ENCODE measurements at regions not wholly inside any gene's neighbourhood (a gene's known extent, or its start where the extent isn't known, plus 50 kb on each side); places are given as distances from the start of the nearest gene placed in this dataset.

DNA sequence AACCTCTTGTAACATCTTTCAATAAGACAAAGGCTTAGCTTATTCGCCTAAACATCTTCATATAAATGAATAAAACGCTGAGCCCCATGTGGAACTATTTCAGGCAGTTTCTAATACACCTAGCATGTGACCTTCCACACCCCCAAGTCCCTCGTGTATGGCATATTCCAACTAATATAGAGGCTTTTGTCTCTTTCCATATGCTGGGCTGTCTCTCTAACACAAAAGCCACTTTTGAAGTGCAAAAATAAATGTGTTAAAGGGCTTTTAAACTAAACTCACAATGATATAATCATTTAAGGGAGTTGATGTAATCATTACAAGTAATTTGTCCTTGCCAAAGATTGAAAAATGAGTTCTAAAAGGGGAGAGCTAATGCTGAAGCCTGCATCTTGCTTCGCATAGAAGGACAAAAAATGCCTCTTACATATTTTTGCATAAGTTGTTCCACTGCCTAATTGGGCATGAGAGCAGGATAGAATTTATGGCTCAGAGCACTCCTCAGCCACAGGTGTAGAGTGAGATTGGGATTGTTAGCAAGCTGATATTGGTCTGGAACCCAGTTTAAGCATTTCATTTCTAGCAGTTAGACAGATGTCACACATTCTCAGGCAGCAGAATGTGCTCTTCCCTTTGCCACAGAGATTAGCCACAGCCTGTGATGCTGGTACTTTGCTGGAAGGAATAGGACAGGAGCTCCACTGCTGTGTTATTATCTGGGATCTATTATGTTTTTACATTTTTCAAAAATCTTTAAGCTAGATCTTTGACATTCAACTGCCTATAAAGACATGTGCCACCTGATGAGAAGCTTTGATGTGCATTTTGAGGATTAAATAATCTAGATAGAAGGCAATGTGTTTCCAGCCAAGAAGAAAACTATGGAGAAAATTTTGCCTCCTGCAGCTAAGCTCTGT is 1044.4 kb downstream of the ADGRL2 start:
- TF ChIP-seq, protein P1, sequence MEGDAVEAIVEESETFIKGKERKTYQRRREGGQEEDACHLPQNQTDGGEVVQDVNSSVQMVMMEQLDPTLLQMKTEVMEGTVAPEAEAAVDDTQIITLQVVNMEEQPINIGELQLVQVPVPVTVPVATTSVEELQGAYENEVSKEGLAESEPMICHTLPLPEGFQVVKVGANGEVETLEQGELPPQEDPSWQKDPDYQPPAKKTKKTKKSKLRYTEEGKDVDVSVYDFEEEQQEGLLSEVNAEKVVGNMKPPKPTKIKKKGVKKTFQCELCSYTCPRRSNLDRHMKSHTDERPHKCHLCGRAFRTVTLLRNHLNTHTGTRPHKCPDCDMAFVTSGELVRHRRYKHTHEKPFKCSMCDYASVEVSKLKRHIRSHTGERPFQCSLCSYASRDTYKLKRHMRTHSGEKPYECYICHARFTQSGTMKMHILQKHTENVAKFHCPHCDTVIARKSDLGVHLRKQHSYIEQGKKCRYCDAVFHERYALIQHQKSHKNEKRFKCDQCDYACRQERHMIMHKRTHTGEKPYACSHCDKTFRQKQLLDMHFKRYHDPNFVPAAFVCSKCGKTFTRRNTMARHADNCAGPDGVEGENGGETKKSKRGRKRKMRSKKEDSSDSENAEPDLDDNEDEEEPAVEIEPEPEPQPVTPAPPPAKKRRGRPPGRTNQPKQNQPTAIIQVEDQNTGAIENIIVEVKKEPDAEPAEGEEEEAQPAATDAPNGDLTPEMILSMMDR (conservative IDR thresholded peaks at IDR 0.05): no peak
- TF ChIP-seq ZFX (IDR thresholded peaks at IDR 0.05): no peak

Measured in C4-2B (cell line).